ENCODE measurements at regions not wholly inside any gene's neighbourhood (a gene's known extent, or its start where the extent isn't known, plus 50 kb on each side); places are given as distances from the start of the nearest gene placed in this dataset.

GRCh38 chr18:33818145-33818544 lies 240.1 kb downstream of the ASXL3 start (continued):
- no peak for TF ChIP-seq ELF4 (CRISPR knock-in tag; IDR thresholded peaks at IDR 0.05; ENCODE audit: low read depth)
- TF ChIP-seq NR2C2 (CRISPR knock-in tag; IDR thresholded peaks at IDR 0.05) = no peak
- no peak for TF ChIP-seq NFYB (CRISPR knock-in tag; conservative IDR thresholded peaks at IDR 0.05; ENCODE audit: low read depth)
- TF ChIP-seq FOXK1 (CRISPR knock-in tag; IDR thresholded peaks at IDR 0.05) = no peak
- no peak for TF ChIP-seq AFF4 (CRISPR knock-in tag; IDR thresholded peaks at IDR 0.05; ENCODE audit: borderline replicate concordance)

GRCh38 chr18:33817096-33817495 lies 239.1 kb downstream of the ASXL3 start:
- DNase-seq (ENCODE audit: low spot score) (no peak), ATAC-seq (no peak; the same call in 1 of the 2 replicates)
- TF ChIP-seq ZNF416 (CRISPR knock-in tag; IDR thresholded peaks at IDR 0.05) (no peak), JAZF1 (CRISPR knock-in tag; IDR thresholded peaks at IDR 0.05) (no peak), OVOL2 (CRISPR knock-in tag; IDR thresholded peaks at IDR 0.05; ENCODE audit: borderline replicate concordance) (no peak), ZNF671 (CRISPR knock-in tag; IDR thresholded peaks at IDR 0.05) (no peak), ZNF263 (CRISPR knock-in tag; IDR thresholded peaks at IDR 0.05; ENCODE audit: low read depth) (no peak), ZNF425 (CRISPR knock-in tag; conservative IDR thresholded peaks at IDR 0.05) (no peak), FOXP4 (CRISPR knock-in tag; IDR thresholded peaks at IDR 0.05) (no peak), E2F4 (CRISPR knock-in tag; IDR thresholded peaks at IDR 0.05; ENCODE audit: borderline replicate concordance, low read depth) (no peak), GTF2I (CRISPR knock-in tag; conservative IDR thresholded peaks at IDR 0.05) (no peak), CREB1 (CRISPR knock-in tag; IDR thresholded peaks at IDR 0.05) (no peak), SP1 (CRISPR knock-in tag; conservative IDR thresholded peaks at IDR 0.05) (no peak), PRRX2 (CRISPR knock-in tag; IDR thresholded peaks at IDR 0.05) (no peak), ZNF512 (CRISPR knock-in tag; IDR thresholded peaks at IDR 0.05; ENCODE audit: borderline replicate concordance) (no peak), NFATC4 (CRISPR knock-in tag; IDR thresholded peaks at IDR 0.05) (no peak), JUN (CRISPR knock-in tag; IDR thresholded peaks at IDR 0.05) (no peak), ERG (CRISPR knock-in tag; IDR thresholded peaks at IDR 0.05) (no peak)
- ChIA-PET CTCF (no interaction called here), POLR2A (no interaction called here)
- Mint-ChIP-seq H3K4me3 (no peak overlapping the region), H3K36me3 (peaks cover 6% of the 10 kb centered on the region; the same call in 1 of the 2 replicates), H3K27ac (no peak overlapping the region), H3K27me3 (ENCODE audit: low read depth) (no peaks in the 10 kb centered on the region; the same call in 1 of the 2 replicates), H3K9me3 (peaks cover 16% of the 10 kb centered on the region), H3K4me1 (0 out of 2 replicates have a peak, but pooled peaks cover 3% of the 10 kb centered on the region)

Data from WTC11 (cell line).